Upper lobe of right lung (tissue), 1 donor: ENCODE measurements at regions not wholly inside any gene's neighbourhood (a gene's known extent, or its start where the extent isn't known, plus 50 kb on each side); places are given as distances from the start of the nearest gene placed in this dataset.

Source experiments
- ATAC-seq: fragments of 200-7000 bp; cut with Tn5 transposase; one replicate; pipeline ENCODE4 v1.9.1; 2020; ENCODE audit warnings: mild to moderate bottlenecking, moderate library complexity
- DNase-seq: peaks from one replicate; pipeline ENCODE4 v3.0.0-alpha.2; 2020
- H3K27ac ChIP-seq: fragments of 200-600 bp; one replicate; pipeline ENCODE4 v1.8.0; 2022
- H3K27me3 ChIP-seq: fragments of 200-600 bp; one replicate; pipeline ENCODE4 v1.8.0; 2022; ENCODE audit warnings: mild to moderate bottlenecking
- H3K36me3 ChIP-seq: fragments of 200-600 bp; one replicate; pipeline ENCODE4 v1.8.0; 2022
- H3K4me1 ChIP-seq: fragments of 200-600 bp; one replicate; pipeline ENCODE4 v1.8.0; 2022
- H3K4me3 ChIP-seq: fragments of 200-600 bp; one replicate; pipeline ENCODE4 v1.8.0; 2022; ENCODE audit warnings: mild to moderate bottlenecking
- H3K9me3 ChIP-seq: fragments of 200-600 bp; one replicate; pipeline ENCODE4 v1.8.0; 2022
- CTCF ChIP-seq: fragments of 200-600 bp; IDR thresholded peaks from one replicate; pipeline ENCODE4 v1.8.0; 2022; ENCODE audit warnings: antibody characterized with exemption
- intact Hi-C: fragments of 100-400 bp; cut with DNase I; formaldehyde crosslinking; loops from one replicate; pipeline ENCODE4 v1.11.0; 2022
- donor health status: DM: no; HTN: yes; CAD: no; lungs with severe emphysema.

GRCh38 chr14:25267186-25267585 is 217.2 kb upstream of the STXBP6 start:
- no peaks in the 10 kb centered on the region for H3K9me3 ChIP-seq
- intact Hi-C loops = no loop called here
- no peaks in the 10 kb centered on the region for H3K36me3 ChIP-seq
- no peaks in the 10 kb centered on the region for H3K27me3 ChIP-seq
- no peak for DNase-seq
- no peak overlapping the region for H3K27ac ChIP-seq
- H3K4me3 ChIP-seq = no peak overlapping the region
- no peak for ATAC-seq
- H3K4me1 ChIP-seq = no peaks in the 10 kb centered on the region
- no peak for TF ChIP-seq CTCF

DNA sequence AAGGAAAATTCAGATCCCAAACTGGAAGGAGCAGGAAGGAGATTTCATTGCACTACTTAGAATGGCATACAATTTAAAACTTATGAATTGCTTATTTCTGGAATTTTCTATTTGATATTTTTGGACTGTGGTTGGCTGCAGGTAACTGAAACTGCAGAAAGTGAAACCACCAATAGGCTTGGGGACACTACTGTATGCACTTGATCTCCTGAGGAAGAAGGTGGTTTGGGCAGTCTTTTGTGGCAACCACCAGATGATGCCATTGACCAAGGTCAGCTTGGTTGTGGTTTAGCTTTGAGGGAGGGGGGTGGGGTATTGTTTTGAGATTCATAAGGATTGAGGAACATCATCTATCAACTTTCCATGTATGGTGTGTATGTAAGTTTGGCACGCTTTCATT is 209.5 kb upstream of the STXBP6 start:
- intact Hi-C loops = no loop called here
- ATAC-seq = no peak
- TF ChIP-seq CTCF = no peak
- Histone ChIP-seq H3K27ac (no peak overlapping the region), H3K27me3 (no peaks in the 10 kb centered on the region), H3K36me3 (no peaks in the 10 kb centered on the region), H3K4me1 (no peaks in the 10 kb centered on the region), H3K4me3 (no peak overlapping the region), H3K9me3 (no peaks in the 10 kb centered on the region)
- no peak for DNase-seq

GRCh38 chr14:25252793-25253192 is 202.8 kb upstream of the STXBP6 start:
- Histone ChIP-seq H3K9me3 (no peaks in the 10 kb centered on the region), H3K4me1 (no peaks in the 10 kb centered on the region), H3K36me3 (no peaks in the 10 kb centered on the region), H3K27ac (no peak overlapping the region), H3K27me3 (no peaks in the 10 kb centered on the region), H3K4me3 (no peak overlapping the region)
- no peak for DNase-seq
- no peak for ATAC-seq
- TF ChIP-seq CTCF = no peak
- intact Hi-C loops = no loop called here

- Histone ChIP-seq H3K4me3 (no peak overlapping the region), H3K27me3 (no peaks in the 10 kb centered on the region), H3K4me1 (no peaks in the 10 kb centered on the region), H3K27ac (no peak overlapping the region), H3K36me3 (no peaks in the 10 kb centered on the region), H3K9me3 (no peaks in the 10 kb centered on the region)
- no peak for DNase-seq
- intact Hi-C loops = no loop called here
- no peak for ATAC-seq
- no peak for TF ChIP-seq CTCF
These were observed 200.6 kb upstream of the STXBP6 start for GRCh38 chr14:25250516-25250915.

DNA sequence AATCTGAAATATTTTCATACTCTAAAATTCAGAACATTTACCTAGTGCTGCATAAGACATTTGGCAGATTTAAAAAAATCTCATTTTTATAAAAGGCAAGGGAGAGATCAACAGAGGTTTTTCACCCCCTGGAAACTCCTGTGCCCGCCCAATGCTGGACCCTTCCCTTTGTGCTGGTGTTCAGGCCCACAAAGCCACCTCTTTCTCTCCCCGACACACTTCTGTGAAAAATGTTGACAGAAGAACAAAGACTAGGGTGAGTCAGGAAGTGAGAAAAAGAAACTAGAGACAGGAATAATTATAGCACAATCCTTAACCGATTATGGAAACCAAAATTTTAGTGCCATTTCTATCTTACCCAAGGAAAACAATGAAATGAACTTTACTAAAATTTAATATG is 197.7 kb upstream of the STXBP6 start:
- intact Hi-C loops = no loop called here

More for the DNA sequence above, 197.7 kb upstream of the STXBP6 start:
- no peaks in the 10 kb centered on the region for H3K36me3 ChIP-seq
- H3K9me3 ChIP-seq = no peaks in the 10 kb centered on the region
- no peaks in the 10 kb centered on the region for H3K27me3 ChIP-seq
- no peak for TF ChIP-seq CTCF
- no peak overlapping the region for H3K27ac ChIP-seq
- ATAC-seq = no peak
- H3K4me3 ChIP-seq = no peak overlapping the region
- DNase-seq = no peak
- H3K4me1 ChIP-seq = no peaks in the 10 kb centered on the region
